ENCODE measurements at regions not wholly inside any gene's neighbourhood (a gene's known extent, or its start where the extent isn't known, plus 50 kb on each side); places are given as distances from the start of the nearest gene placed in this dataset.
A peak's percentile ranks its signal among the peaks of the same experiment; 100 is the strongest.

GRCh38 chr6:12555781-12556180 is 160.8 kb upstream of the PHACTR1 start:
- Mint-ChIP-seq H3K27ac (no peak overlapping the region), H3K4me1 (no peaks in the 10 kb centered on the region), H3K27me3 (peaks cover 8 to 16% of the 10 kb centered on the region in 2 donors), H3K36me3 (peaks cover 0 to 3% of the 10 kb centered on the region in 2 donors), H3K9me3 (peaks cover 5 to 11% of the 10 kb centered on the region in 2 donors), H3K4me3 (no peak overlapping the region)
- ATAC-seq (replicated peaks), result no peak
- no peak for DNase-seq

- Mint-ChIP-seq H3K9me3 (peaks cover 11 to 19% of the 10 kb centered on the region in 2 donors), H3K27me3 (peaks cover 14 to 16% of the 10 kb centered on the region in 2 donors)
- no peak for DNase-seq
Measured at GRCh38 chr6:12557765-12558164, 158.8 kb upstream of the PHACTR1 start.

DNA sequence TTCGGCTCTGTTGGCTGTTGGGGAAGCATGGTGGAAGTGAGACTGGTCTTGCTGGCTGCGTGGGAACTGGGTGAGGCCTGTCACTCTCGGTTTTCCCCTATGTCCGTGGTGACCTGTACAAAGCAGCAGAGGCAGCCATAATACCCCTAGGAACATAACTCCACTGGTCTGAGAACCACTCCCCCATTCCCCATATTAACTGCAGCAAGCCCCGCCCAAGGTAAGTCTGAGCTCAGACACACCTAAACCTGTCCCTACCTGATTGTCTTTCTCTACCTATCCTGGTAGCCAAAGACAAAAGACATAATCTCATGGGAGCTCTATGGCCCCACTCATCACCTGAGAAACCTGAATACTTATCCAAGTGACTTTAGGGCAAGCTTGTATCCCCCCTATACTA is 156.3 kb upstream of the PHACTR1 start:
- Mint-ChIP-seq H3K9me3 (peaks cover 17 to 20% of the 10 kb centered on the region in 2 donors), H3K4me3 (no peak overlapping the region), H3K36me3 (peaks cover 0 to 3% of the 10 kb centered on the region in 2 donors), H3K4me1 (no peaks in the 10 kb centered on the region), H3K27ac (no peak overlapping the region), H3K27me3 (peaks cover 22 to 27% of the 10 kb centered on the region in 2 donors)
- DNase-seq (no peak), ATAC-seq (replicated peaks) (no peak)

More at GRCh38 chr6:12557765-12558164, 158.8 kb upstream of the PHACTR1 start:
- ATAC-seq (replicated peaks), result no peak
- Mint-ChIP-seq H3K4me3 (no peak overlapping the region), H3K36me3 (peaks cover 0 to 3% of the 10 kb centered on the region in 2 donors), H3K27ac (no peak overlapping the region), H3K4me1 (no peaks in the 10 kb centered on the region)

GRCh38 chr6:12566618-12567123 is 149.9 kb upstream of the PHACTR1 start:
- Mint-ChIP-seq H3K4me1 (peaks cover 0 to 5% of the 10 kb centered on the region in 2 donors), H3K27me3 (peaks cover 12 to 18% of the 10 kb centered on the region in 2 donors), H3K9me3 (peaks cover 3 to 10% of the 10 kb centered on the region in 2 donors), H3K36me3 (no peaks in the 10 kb centered on the region), H3K27ac (no peak overlapping the region), H3K4me3 (no peak overlapping the region)
- ATAC-seq (replicated peaks) (no peak), DNase-seq (no peak)

DNA sequence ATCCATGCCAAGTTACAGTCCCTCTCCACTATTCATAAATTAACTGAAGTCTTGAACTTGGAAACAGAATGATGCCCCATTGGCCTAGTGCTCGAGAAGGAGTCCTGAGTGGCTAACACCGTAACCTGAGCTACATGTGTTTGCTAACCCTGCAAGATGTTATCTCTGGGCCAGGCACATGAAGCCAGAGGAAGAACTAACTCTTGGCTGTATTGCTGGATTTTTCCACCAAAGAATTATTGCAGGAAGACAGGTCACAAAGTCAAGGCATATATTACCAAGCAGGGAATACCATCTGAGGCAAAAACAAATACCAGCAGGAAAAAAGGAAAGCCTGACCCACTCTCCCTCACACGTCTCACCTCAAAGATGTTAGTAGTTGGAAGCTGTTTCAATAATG is 148.9 kb upstream of the PHACTR1 start:
- Mint-ChIP-seq H3K27me3 (peaks cover 9 to 16% of the 10 kb centered on the region in 2 donors), H3K4me1 (peaks cover 0 to 5% of the 10 kb centered on the region in 2 donors), H3K4me3 (no peak overlapping the region), H3K36me3 (no peaks in the 10 kb centered on the region), H3K27ac (no peak overlapping the region), H3K9me3 (peaks cover 2 to 6% of the 10 kb centered on the region in 2 donors)
- DNase-seq (no peak), ATAC-seq (replicated peaks) (no peak)

DNA sequence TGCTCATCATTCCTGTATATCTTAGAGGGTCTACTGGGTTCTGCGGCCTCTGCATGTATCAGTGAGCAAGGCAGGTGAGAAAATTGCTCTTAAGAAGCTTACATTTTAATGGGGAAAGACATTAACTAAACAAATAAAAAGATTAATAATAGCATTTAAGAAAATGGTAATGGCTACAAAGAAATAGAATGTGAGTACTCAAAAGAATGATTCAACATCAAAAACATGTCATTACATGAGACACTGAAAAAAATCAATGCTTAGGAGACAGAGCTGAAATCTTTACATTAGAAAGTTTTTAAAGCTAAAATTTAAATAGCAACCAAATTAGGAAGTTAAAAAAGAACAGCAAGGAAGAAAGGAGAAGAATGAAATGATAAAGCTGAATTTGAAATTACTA is 146.9 kb upstream of the PHACTR1 start:
- H3K4me1 Mint-ChIP-seq, result peaks cover 0 to 5% of the 10 kb centered on the region in 2 donors
- H3K36me3 Mint-ChIP-seq, result no peaks in the 10 kb centered on the region
- no peak overlapping the region for H3K27ac Mint-ChIP-seq
- H3K4me3 Mint-ChIP-seq, result no peak overlapping the region
- no peak for ATAC-seq (replicated peaks)
- peaks cover 5 to 10% of the 10 kb centered on the region in 2 donors for H3K27me3 Mint-ChIP-seq
- H3K9me3 Mint-ChIP-seq, result peaks cover 2 to 4% of the 10 kb centered on the region in 2 donors
- DNase-seq, result no peak

DNA sequence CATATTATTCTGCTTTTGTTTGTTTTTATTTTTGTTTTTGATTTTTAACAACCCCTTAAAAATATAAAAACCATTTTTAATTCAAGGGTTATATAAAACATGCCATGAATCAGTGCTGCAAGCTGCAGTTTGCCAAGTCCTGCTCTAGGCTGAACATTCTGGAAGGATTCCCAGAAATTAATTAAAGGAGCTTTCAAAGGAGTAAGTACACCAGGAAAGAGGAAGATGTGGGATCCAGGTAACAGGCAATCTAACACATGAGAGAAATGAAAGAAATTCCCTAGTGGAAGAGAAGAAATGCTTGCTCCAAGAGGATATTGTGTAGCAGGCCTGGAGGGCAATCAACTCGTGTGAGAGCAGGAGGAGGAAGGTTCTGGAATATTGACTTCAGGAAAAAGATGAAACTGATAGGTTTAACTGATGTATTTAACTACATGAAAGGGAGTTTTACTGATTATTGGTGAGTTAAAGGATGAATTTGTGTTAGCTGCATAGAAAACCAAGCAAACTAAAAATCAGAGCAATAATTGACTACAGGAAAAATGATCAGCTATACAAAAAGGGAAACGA is 146.0 kb upstream of the PHACTR1 start:
- H3K36me3 Mint-ChIP-seq, result no peaks in the 10 kb centered on the region
- no peak overlapping the region for H3K4me3 Mint-ChIP-seq
- peaks cover 8 to 9% of the 10 kb centered on the region in 2 donors for H3K27me3 Mint-ChIP-seq
- H3K4me1 Mint-ChIP-seq, result peaks cover 0 to 5% of the 10 kb centered on the region in 2 donors
- H3K9me3 Mint-ChIP-seq, result no peaks in the 10 kb centered on the region
- no peak overlapping the region for H3K27ac Mint-ChIP-seq
- no peak for DNase-seq
- no peak for ATAC-seq (replicated peaks)

DNA sequence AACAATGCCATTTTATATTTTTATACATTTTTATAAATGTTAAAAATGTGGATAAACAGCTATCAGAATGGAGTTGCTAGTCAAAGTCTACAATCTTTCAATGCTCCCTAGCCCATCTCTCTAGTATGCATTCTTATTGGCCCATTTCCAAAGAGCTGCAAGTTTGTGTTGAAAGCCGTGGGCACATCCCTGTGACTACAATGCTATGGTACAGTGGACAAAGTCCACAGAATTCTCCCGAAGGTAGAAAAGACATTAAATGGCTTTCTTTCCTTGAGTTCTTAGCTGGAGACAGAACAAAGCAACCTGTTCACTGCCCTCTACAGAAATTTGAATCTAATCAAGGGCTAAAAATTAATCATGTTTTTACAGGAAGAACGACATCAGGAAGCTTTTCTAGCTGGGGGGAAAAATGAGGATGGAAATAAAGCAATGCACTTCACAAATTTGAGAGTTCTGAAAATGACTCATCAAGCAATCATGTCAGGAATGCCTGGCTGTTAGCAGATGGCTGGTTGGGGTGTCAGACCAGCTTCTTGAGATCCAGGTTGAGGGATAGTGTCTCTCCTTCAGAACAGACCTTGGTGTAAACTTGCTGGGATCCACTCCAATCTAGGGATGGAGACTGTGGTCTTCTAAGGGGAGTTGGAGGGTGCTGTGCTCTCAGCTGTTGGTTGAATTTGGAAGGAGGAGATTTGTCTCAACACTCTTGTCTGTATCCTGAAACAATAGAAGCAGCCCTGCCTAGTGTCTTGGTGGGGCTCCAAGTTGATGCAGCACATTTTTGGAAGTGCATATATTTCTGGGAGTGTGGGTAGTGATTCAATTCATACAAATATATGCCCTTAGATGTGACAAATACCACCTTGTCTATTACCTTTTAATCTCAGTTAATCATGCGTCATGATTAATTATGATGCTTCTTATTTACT is 143.4 kb upstream of the PHACTR1 start:
- Mint-ChIP-seq H3K4me3 (no peak overlapping the region), H3K27me3 (peaks cover 6 to 11% of the 10 kb centered on the region in 2 donors), H3K9me3 (no peaks in the 10 kb centered on the region), H3K27ac (no peak overlapping the region), H3K4me1 (no peaks in the 10 kb centered on the region), H3K36me3 (no peaks in the 10 kb centered on the region)
- DNase-seq (no peak), ATAC-seq (replicated peaks) (no peak)

DNA sequence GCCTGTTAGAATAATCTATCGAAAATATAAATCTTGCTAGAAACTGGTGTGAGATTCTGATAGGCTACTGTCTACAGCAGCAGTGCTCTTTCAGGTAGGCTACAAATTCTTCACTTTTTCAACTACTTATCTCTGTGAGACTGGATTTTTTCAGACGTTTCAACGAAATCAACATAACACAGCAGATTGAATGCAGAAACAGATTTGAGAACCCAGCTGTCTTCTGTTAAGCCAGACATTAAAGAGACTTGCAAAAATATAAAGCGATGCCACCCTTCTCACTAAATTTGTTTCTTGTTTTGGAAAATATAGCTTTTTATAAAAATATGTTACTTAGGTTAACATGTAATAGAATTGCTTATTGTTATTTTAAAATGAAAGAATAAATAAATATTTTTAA is 140.6 kb upstream of the PHACTR1 start:
- no peaks in the 10 kb centered on the region for H3K4me1 Mint-ChIP-seq
- no peaks in the 10 kb centered on the region for H3K9me3 Mint-ChIP-seq
- ATAC-seq (replicated peaks) (no peak), DNase-seq (no peak)
- H3K36me3 Mint-ChIP-seq, result no peaks in the 10 kb centered on the region
- H3K27me3 Mint-ChIP-seq, result peaks cover 6 to 11% of the 10 kb centered on the region in 2 donors
- H3K4me3 Mint-ChIP-seq, result no peak overlapping the region
- H3K27ac Mint-ChIP-seq, result no peak overlapping the region

DNA sequence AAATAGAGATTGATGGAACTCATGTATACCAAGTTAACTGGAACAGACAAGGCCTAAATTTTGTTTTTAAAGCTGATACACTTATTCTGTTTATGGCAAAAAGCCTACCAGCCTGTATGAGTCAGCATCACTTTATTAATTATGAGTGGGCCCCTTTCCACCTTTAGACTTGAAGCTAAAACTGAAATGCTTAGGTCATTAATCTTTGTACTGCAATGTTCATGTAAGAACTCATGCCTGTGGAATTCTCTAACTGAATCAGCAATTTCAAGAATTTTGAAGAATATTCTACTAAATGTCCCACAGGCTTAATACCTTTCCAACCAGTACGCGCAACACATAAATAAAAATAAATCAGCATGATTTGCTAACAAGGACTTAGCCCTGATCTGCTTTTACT is 140.2 kb upstream of the PHACTR1 start:
- Mint-ChIP-seq H3K27ac (no peak overlapping the region), H3K27me3 (peaks cover 6 to 11% of the 10 kb centered on the region in 2 donors), H3K4me3 (no peak overlapping the region), H3K36me3 (no peaks in the 10 kb centered on the region), H3K9me3 (no peaks in the 10 kb centered on the region), H3K4me1 (no peaks in the 10 kb centered on the region)
- ATAC-seq (replicated peaks), result no peak
- DNase-seq, result no peak

- H3K36me3 Mint-ChIP-seq, result no peaks in the 10 kb centered on the region
- H3K27me3 Mint-ChIP-seq, result peaks cover 6 to 11% of the 10 kb centered on the region in 2 donors
- ATAC-seq (replicated peaks) (no peak), DNase-seq (no peak)
- no peak overlapping the region for H3K27ac Mint-ChIP-seq
- no peaks in the 10 kb centered on the region for H3K9me3 Mint-ChIP-seq
- H3K4me1 Mint-ChIP-seq, result peaks cover 0 to 2% of the 10 kb centered on the region in 2 donors
- H3K4me3 Mint-ChIP-seq, result no peak overlapping the region
Measured at GRCh38 chr6:12577124-12577850, 139.3 kb upstream of the PHACTR1 start.

GRCh38 chr6:12578097-12578496 is 138.5 kb upstream of the PHACTR1 start:
- Mint-ChIP-seq H3K36me3 (no peaks in the 10 kb centered on the region), H3K4me3 (no peak overlapping the region), H3K9me3 (no peaks in the 10 kb centered on the region), H3K27me3 (peaks cover 6 to 11% of the 10 kb centered on the region in 2 donors), H3K4me1 (peaks cover 1 to 6% of the 10 kb centered on the region in 2 donors), H3K27ac (no peak overlapping the region)
- ATAC-seq (replicated peaks) (peak in 1 of 2 donors; percentile 23), DNase-seq (no peak)

DNA sequence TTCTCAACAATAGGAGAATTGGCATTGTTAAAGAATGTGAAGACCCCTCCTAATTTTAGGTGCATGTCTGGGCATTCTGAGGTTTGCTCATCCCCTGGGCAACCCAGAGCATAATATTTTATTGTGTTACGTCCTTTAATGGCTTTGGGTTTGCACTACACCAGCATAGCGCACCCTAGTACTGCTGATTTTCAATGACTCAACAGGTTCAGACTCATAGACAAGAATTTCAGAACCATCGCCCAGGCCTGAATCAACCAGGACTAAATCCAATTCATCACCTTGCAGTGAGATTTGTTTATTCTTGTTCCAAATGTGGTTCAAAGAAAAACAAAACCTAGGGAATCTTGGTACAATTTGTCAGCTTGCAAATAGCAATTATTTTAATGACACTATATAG is 137.8 kb upstream of the PHACTR1 start:
- no peaks in the 10 kb centered on the region for H3K36me3 Mint-ChIP-seq
- ATAC-seq (replicated peaks), result no peak
- DNase-seq, result no peak
- H3K9me3 Mint-ChIP-seq, result no peaks in the 10 kb centered on the region
- H3K4me1 Mint-ChIP-seq, result peaks cover 1 to 6% of the 10 kb centered on the region in 2 donors
- no peak overlapping the region for H3K4me3 Mint-ChIP-seq
- H3K27ac Mint-ChIP-seq, result no peak overlapping the region
- H3K27me3 Mint-ChIP-seq, result peaks cover 6 to 11% of the 10 kb centered on the region in 2 donors

GRCh38 chr6:12580290-12580689 is 136.3 kb upstream of the PHACTR1 start:
- ATAC-seq (replicated peaks) (no peak), DNase-seq (no peak)
- Mint-ChIP-seq H3K4me1 (peaks cover 1 to 6% of the 10 kb centered on the region in 2 donors), H3K36me3 (no peaks in the 10 kb centered on the region), H3K27ac (no peak overlapping the region), H3K4me3 (no peak overlapping the region), H3K9me3 (no peaks in the 10 kb centered on the region), H3K27me3 (peaks cover under 1 to 9% of the 10 kb centered on the region in 2 donors)

Data from stimulated activated naive B cell treated with anti-CD40 and anti-IgM and Interleukin-4, amounts not matched to agents 10 μg/mL and 1 μg/mL and 100 μg/mL, for 72 hours (primary cell).